Hepatocyte (in vitro differentiated cells): ENCODE measurements at regions not wholly inside any gene's neighbourhood (a gene's known extent, or its start where the extent isn't known, plus 50 kb on each side); places are given as distances from the start of the nearest gene placed in this dataset.

Experiments used
- EZH2 ChIP-seq: fragments of 200-600 bp; sonication (generic); IDR thresholded peaks from 2 replicates; pipeline ENCODE4 v1.6.1; 2016; ENCODE audit warnings: antibody characterized with exemption, mild to moderate bottlenecking, borderline replicate concordance
- EZH2phosphoT487 ChIP-seq: fragments of 200-600 bp; sonication (generic); IDR thresholded peaks from one replicate; pipeline ENCODE4 v1.6.1; 2018; ENCODE audit warnings: antibody characterized with exemption, mild to moderate bottlenecking, low read depth, moderate library complexity; ENCODE audit not compliant: unreplicated experiment, severe bottlenecking
- TF ChIP-seq, protein P1 (sequence below): fragments of 200-600 bp; sonication (generic); IDR thresholded peaks from 2 replicates; pipeline ENCODE4 v1.5.1; 2016; ENCODE audit warnings: antibody characterized with exemption, mild to moderate bottlenecking; ENCODE audit not compliant: poor library complexity

GRCh38 chr5:155699385-155699784, 627.6 kb upstream of the SGCD start:
- TF ChIP-seq, protein P1, sequence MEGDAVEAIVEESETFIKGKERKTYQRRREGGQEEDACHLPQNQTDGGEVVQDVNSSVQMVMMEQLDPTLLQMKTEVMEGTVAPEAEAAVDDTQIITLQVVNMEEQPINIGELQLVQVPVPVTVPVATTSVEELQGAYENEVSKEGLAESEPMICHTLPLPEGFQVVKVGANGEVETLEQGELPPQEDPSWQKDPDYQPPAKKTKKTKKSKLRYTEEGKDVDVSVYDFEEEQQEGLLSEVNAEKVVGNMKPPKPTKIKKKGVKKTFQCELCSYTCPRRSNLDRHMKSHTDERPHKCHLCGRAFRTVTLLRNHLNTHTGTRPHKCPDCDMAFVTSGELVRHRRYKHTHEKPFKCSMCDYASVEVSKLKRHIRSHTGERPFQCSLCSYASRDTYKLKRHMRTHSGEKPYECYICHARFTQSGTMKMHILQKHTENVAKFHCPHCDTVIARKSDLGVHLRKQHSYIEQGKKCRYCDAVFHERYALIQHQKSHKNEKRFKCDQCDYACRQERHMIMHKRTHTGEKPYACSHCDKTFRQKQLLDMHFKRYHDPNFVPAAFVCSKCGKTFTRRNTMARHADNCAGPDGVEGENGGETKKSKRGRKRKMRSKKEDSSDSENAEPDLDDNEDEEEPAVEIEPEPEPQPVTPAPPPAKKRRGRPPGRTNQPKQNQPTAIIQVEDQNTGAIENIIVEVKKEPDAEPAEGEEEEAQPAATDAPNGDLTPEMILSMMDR, result peak; percentile 19
- TF ChIP-seq EZH2 (no peak), EZH2phosphoT487 (no peak)
